ENCODE measurements at regions not wholly inside any gene's neighbourhood (a gene's known extent, or its start where the extent isn't known, plus 50 kb on each side); places are given as distances from the start of the nearest gene placed in this dataset.

GRCh38 chr15:46121441-46121840 is 486.6 kb downstream of the SQOR start:
- DNase-seq: no peak

DNA sequence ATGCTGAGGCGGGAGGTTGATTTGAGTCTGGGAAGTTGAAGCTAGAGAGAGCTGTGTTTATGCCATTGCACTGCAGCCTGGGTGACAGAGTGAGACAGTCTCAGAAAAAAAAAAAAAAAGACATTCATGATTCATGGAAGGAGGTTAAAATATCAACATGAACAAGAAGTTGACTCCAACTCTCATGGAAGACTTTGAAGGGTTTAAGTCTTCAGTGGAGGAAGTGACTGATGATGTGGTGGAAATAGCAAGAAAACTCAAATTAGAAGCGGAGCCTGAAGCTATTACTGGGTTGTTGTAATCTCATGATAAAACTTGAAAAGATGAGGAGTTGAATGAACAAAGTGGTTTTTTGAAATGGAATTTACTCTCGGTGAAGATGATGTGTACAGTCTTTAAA is 491.8 kb downstream of the SQOR start:
- no peak for DNase-seq

DNA sequence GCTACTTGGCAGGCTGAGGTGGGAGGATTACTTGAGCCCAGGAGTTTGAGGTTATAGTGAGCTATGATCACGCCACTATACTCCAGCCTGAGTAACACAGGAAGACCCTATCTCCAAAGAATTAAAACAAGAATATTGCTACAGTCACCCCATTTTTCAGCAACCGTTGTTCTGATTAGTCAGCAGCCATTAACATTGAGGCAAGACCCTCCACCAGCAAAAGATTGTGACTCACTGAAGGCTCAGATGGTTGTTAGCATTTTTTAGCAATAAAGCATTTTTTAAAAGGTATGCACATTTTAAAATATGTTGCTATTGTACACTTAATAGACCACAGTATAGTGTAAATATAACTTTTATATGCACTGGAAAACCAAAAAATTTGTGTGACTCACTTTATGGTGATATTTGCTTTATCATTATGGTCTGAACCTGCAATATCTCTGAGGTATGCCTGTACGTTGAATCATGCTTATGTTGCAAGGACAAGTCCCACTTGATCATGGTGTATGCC is 492.6 kb downstream of the SQOR start:
- DNase-seq: no peak

- no peak for DNase-seq
Observed at GRCh38 chr15:46129145-46129544, 494.3 kb downstream of the SQOR start.

DNA sequence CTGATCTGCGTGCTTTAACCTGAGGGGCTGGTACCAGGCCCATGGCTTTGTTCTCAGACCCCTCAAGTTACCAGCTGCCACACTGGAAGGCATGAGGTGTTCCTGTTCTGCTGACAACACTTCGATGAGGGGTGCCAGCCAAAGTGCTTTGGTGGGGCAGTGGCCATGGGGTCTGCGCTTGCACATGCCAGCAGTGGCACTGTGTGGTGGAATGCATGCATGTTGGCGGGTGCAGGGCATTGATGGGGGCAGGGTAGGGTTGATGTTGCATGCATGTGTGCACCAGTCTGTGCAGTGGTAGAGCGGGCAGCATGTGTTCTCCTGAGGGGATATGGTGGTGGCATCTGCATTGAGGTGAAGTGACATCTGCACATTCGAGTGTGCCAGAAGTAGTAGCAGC is 497.0 kb downstream of the SQOR start:
- no peak for DNase-seq

DNA sequence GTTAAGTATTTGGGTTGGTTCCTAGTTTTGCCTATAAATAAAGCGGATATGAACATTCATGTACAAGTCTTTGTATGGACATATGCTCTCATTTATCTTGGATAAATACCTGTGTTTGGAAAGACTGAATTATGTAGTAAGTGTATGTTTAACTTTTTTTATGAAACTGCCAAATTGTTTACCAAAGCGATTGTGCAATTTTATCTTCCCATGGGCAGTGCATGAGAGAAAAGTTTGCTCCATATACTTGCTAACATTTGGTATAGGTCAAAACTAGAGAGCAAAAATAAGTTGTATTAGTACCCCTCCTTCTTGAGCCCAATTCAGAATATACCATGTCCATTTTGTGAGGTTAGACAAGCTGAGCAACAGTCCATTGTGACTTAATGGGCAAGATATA is 502.6 kb downstream of the SQOR start:
- DNase-seq: no peak

GRCh38 chr15:46146002-46146401 is 511.2 kb downstream of the SQOR start:
- DNase-seq: no peak

- no peak for DNase-seq
Observed at GRCh38 chr15:46146915-46147314, 512.1 kb downstream of the SQOR start.

- DNase-seq: no peak
Observed at GRCh38 chr15:46151786-46152185, 517.0 kb downstream of the SQOR start.

DNA sequence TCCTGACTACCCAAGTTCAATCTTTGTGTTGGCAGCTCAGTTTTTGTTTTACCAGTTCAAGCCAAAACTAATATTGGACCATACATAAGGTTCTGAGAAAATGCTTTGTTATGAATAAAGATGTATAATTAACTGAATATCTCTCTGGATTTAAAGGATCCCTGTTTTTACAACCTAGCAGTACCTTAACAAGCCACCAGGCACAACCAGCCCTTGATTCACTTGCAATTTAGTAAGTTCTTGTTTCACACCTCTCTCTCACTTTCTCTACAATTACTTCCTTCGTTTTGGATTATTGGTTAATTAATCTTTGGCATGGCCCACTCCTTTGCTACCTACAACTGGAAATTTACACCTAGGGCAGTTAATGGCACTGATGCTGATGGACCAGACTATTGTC is 531.9 kb downstream of the SQOR start:
- DNase-seq: no peak

DNA sequence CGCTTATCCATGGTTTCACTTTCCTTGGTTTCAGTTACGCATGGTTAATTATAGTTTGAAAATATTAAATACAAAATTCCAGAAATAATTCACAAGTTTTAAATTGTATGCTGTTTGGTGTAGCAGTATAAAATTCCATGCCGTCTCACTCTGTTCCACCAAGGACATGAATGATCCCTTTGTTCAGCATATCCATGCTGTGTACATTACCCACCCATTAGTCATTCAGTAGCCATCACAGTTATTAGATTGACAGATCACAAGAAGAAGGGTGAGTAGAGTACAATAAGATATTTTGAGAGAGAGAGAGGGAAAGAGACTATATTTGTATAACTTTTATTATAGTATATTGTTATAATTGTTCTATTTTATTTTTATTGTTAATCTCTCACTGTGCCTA is 535.5 kb downstream of the SQOR start:
- DNase-seq: no peak

- no peak for DNase-seq
Observed at GRCh38 chr15:46174122-46174521, 539.3 kb downstream of the SQOR start.

DNA sequence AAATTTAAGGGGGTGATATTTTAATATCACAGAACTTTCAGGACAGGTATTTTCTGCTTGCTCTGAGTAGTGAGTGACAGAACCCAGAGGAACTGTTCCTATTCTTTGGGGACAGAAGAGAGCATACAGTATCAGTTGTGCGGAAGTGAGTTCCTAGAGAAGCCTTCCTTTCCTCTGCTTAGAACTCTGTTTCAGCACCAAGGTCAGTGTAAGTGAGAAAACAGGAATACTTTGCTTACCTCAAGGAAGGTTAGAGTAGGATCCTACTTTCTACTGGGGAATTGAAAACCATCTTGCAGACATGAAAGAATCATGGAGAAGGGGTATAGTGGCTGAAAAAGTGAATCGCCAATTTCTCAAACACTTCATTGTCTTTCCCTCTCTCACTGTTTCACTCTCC is 542.4 kb downstream of the SQOR start:
- DNase-seq: no peak

GRCh38 chr15:46178138-46178537 is 543.3 kb downstream of the SQOR start:
- no peak for DNase-seq

DNA sequence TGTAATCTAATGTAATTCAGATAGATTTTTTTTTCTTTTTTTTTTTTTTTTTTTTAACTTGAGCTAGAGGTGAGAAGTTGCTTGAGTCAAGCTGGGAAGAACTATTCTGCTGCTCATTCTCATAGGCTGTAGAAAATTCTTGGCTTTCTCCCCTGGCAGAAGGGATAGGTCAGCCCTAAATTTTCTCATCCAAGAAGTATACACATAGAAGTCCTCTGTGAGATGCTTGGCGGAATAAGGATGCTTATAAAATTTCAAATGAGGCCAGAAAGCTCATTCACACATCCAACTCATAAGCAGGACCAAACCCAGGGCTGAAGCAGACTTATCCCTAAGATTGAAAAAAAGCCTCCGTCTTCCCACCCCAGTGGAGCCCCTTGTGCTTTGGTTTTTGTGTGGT is 572.5 kb downstream of the SQOR start:
- DNase-seq: no peak

GRCh38 chr15:46213551-46213950 is 578.7 kb downstream of the SQOR start:
- DNase-seq: no peak

- DNase-seq: no peak
Observed at GRCh38 chr15:46222826-46223225, 588.0 kb downstream of the SQOR start.

GRCh38 chr15:46229263-46229662 is 594.4 kb downstream of the SQOR start:
- no peak for DNase-seq

DNA sequence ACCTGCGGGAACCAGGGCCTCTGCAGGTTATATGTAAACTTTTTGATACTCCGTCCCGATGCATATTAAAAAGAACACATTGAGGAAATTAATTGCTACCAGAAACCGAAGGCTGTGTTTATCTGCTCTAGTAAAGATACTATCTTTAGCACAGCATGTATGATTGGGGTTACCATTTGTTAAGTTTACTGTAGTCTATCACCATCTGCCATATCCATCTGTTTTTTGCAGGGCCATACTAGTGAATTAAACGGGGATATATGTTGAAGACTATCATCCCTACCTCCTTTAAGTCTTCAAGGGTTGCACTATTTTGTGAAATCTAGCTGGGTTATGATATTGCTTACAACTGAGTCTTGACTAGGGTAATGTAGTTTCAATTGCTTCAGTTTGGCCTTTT is 597.0 kb downstream of the SQOR start:
- no peak for DNase-seq

- no peak for DNase-seq
Observed at GRCh38 chr15:46232471-46232870, 597.6 kb downstream of the SQOR start.

GRCh38 chr15:46242935-46243334 is 608.1 kb downstream of the SQOR start:
- DNase-seq: no peak

DNA sequence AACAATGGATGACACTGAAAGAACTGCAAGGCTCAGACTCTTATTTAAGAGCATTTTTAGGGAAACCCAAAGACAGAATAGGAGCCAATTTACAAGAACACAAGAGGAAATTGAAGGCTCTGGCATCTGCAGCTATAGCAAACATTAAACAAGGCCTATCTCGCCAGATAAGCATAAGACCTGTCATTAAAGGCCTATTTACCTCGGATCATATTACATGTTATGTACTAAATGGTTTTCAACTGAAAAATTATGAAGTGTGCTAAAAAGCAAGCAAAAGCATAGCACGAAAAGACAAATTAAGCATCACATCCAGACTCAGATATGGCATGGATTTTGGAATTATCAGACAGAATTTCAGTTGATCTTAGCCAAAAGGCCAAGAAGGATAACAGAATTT is 617.1 kb downstream of the SQOR start:
- DNase-seq: no peak

DNA sequence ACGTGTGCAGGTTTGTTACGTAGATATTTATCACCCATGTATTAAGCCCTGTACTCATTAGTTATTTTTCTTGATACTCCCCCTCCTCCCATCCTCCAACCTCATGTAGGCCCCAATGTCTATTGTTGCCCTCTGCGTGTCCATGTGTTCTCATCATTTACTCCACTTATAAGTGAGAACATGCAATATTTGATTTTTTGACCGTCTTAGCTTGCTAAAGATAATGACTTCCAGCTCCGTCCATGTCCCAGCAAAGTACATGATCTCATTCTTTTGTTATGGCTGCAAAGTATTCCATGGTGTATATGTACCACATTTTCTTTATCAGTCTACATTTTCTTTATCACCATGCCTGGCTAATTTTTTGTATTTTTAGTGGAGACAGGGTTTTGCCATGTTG is 623.2 kb downstream of the SQOR start:
- DNase-seq: no peak

DNA sequence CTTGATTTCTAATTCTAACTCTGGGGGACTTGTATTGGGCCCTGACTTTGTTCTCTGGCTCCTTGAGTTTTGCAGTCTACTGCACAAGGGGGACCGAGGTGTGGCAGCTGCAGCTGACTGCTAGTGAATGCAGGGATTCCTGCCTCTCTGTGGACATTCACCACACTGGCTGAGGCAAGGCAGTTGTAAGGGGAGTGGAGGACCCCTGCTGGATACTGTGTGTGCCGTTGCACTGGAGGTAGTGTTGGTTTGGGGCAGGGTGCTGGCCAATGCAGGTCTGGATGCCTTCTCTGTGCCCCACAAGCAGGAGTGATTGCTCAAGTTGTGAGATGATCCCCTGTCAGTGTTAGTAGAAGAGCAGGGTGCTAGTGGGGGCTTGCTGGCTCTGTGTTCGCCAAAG is 626.1 kb downstream of the SQOR start:
- no peak for DNase-seq

DNA sequence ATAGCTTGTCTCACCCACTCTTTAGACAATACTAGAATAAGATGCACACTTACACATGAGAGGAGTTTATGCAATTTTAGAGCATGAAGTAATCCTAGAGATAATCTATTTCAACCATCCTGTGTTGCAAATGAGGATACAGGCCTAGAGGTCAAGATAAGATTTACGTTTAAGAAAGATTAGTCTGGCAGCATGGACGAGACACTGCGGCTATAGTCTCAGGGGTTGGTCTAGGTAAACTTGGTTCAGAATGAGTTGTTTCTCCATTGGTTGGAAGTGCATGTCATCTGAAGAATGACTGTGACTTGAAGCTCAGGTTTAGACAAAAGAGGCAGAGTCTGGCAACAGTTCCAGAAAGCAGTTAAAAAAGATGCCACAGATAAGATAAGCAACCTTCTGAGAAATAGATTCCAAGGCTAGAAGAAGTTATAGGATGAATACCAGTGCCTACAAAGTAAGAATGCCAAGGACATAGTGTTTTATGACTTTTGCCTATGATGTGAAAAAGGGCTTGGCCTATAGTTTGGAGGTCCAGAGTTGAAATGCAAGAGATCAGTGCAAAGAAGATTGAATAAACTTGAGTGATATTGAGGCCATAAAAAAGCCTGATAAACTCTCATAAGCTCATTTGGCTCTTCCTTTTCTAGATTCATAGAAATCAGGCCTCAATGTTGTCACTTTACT is 631.0 kb downstream of the SQOR start:
- DNase-seq: no peak

Measured in suppressor macrophage treated with lipopolysaccharide for 4 hours (primary cell).